GM12892 (cell line): ENCODE measurements at regions not wholly inside any gene's neighbourhood (a gene's known extent, or its start where the extent isn't known, plus 50 kb on each side); places are given as distances from the start of the nearest gene placed in this dataset.

Experiments
- POLR2A ChIP-seq: IDR thresholded peaks from 2 replicates; pipeline ENCODE4 v1.6.1; 2011; ENCODE audit warnings: low read depth, low read length, control low read depth
- POLR2AphosphoS5 ChIP-seq: IDR thresholded peaks from 2 replicates; pipeline ENCODE4 v1.6.1; 2011; ENCODE audit warnings: low read depth, low read length, control low read depth

DNA sequence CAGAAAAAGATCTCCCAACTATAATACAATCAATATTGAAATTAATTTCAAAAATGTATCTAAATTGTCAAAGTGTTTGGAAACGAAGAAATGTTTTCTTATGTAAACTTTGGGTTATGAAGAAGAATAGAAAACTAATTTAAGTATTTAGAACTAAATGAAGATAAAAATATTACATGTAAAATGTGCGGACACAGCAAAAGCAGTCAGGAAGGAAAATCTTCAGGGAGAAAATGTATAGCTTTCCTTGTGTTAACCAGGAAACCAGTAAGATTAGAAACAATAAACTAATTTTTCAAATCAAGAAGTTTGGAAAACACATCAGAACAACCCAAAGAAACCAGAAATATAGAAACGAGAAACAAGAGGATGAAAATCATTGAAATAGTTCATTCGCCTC lies 466.5 kb downstream of the BRD1 start:
- TF ChIP-seq POLR2A (no peak), POLR2AphosphoS5 (no peak)
